MG63 (cell line): ENCODE measurements at regions not wholly inside any gene's neighbourhood (a gene's known extent, or its start where the extent isn't known, plus 50 kb on each side); places are given as distances from the start of the nearest gene placed in this dataset.

Experiments used
- DNase-seq: peaks from one replicate; pipeline ENCODE4 v3.0.0-alpha.2; 2020
- H3K27me3 ChIP-seq: fragments of 250-450 bp; sonication (Bioruptor Pico); 2 replicates; pipeline ENCODE4 v1.5.1; 2020; ENCODE audit warnings: mild to moderate bottlenecking, moderate library complexity
- H3K36me3 ChIP-seq: fragments of 250-450 bp; sonication (Bioruptor Pico); 2 replicates; pipeline ENCODE4 v1.5.1; 2020; ENCODE audit warnings: mild to moderate bottlenecking, moderate library complexity
- H3K4me3 ChIP-seq: fragments of 250-450 bp; sonication (Bioruptor Pico); 2 replicates; pipeline ENCODE4 v1.5.1; 2020; ENCODE audit warnings: mild to moderate bottlenecking, moderate library complexity
- H3K9me3 ChIP-seq: fragments of 250-450 bp; sonication (Bioruptor Pico); 2 replicates; pipeline ENCODE4 v1.5.1; 2020; ENCODE audit warnings: mild to moderate bottlenecking, moderate library complexity

- no peak for DNase-seq
- Histone ChIP-seq H3K4me3 (no peak overlapping the region), H3K9me3 (no peaks in the 10 kb centered on the region), H3K36me3 (no peaks in the 10 kb centered on the region), H3K27me3 (no peaks in the 10 kb centered on the region)
Measured at GRCh38 chr5:165892383-165892782, 2387.0 kb downstream of the MAT2B start.

- Histone ChIP-seq H3K9me3 (no peaks in the 10 kb centered on the region), H3K27me3 (no peaks in the 10 kb centered on the region), H3K4me3 (no peak overlapping the region), H3K36me3 (no peaks in the 10 kb centered on the region)
- no peak for DNase-seq
Measured at GRCh38 chr5:165894916-165895315, 2389.5 kb downstream of the MAT2B start.

- H3K9me3 ChIP-seq = no peaks in the 10 kb centered on the region
- no peaks in the 10 kb centered on the region for H3K36me3 ChIP-seq
- H3K4me3 ChIP-seq = no peak overlapping the region
- no peaks in the 10 kb centered on the region for H3K27me3 ChIP-seq
- DNase-seq = no peak
Measured at GRCh38 chr5:165903835-165904234, 2387.6 kb upstream of the WWC1 start.

GRCh38 chr5:165906871-165907270 lies 2384.6 kb upstream of the WWC1 start:
- Histone ChIP-seq H3K9me3 (peaks cover 5% of the 10 kb centered on the region; the same call in 1 of the 2 replicates), H3K27me3 (no peaks in the 10 kb centered on the region), H3K4me3 (no peak overlapping the region), H3K36me3 (no peaks in the 10 kb centered on the region)
- no peak for DNase-seq

- H3K36me3 ChIP-seq = no peaks in the 10 kb centered on the region
- no peak for DNase-seq
- no peak overlapping the region for H3K4me3 ChIP-seq
Measured at GRCh38 chr5:165913059-165913458, 2378.4 kb upstream of the WWC1 start.

GRCh38 chr5:165914456-165914855 lies 2377.0 kb upstream of the WWC1 start:
- no peaks in the 10 kb centered on the region for H3K36me3 ChIP-seq
- DNase-seq = no peak
- H3K4me3 ChIP-seq = no peak overlapping the region
- H3K9me3 ChIP-seq = no peaks in the 10 kb centered on the region
- H3K27me3 ChIP-seq = no peaks in the 10 kb centered on the region

More at GRCh38 chr5:165913059-165913458, 2378.4 kb upstream of the WWC1 start:
- H3K27me3 ChIP-seq = no peaks in the 10 kb centered on the region
- H3K9me3 ChIP-seq = peaks cover 5% of the 10 kb centered on the region; the same call in 1 of the 2 replicates

- DNase-seq = no peak
- Histone ChIP-seq H3K9me3 (no peaks in the 10 kb centered on the region), H3K27me3 (no peaks in the 10 kb centered on the region), H3K36me3 (no peaks in the 10 kb centered on the region), H3K4me3 (no peak overlapping the region)
Measured at GRCh38 chr5:165919196-165919595, 2372.2 kb upstream of the WWC1 start.

- Histone ChIP-seq H3K4me3 (no peak overlapping the region), H3K36me3 (no peaks in the 10 kb centered on the region), H3K27me3 (no peaks in the 10 kb centered on the region), H3K9me3 (no peaks in the 10 kb centered on the region)
- DNase-seq = no peak
Measured at GRCh38 chr5:165920655-165921054, 2370.8 kb upstream of the WWC1 start.

- H3K36me3 ChIP-seq = no peaks in the 10 kb centered on the region
- no peaks in the 10 kb centered on the region for H3K9me3 ChIP-seq
- no peaks in the 10 kb centered on the region for H3K27me3 ChIP-seq
- peak; percentile 41 for DNase-seq
- H3K4me3 ChIP-seq = no peak overlapping the region
Measured at GRCh38 chr5:165928971-165929370, 2362.5 kb upstream of the WWC1 start.

GRCh38 chr5:165940541-165940940 lies 2350.9 kb upstream of the WWC1 start:
- H3K9me3 ChIP-seq = no peaks in the 10 kb centered on the region
- no peaks in the 10 kb centered on the region for H3K27me3 ChIP-seq
- no peaks in the 10 kb centered on the region for H3K36me3 ChIP-seq
- H3K4me3 ChIP-seq = no peak overlapping the region
- DNase-seq = no peak

- no peak for DNase-seq
- no peaks in the 10 kb centered on the region for H3K36me3 ChIP-seq
- no peaks in the 10 kb centered on the region for H3K9me3 ChIP-seq
- H3K4me3 ChIP-seq = no peak overlapping the region
- H3K27me3 ChIP-seq = no peaks in the 10 kb centered on the region
Measured at GRCh38 chr5:165956854-165957253, 2334.6 kb upstream of the WWC1 start.

GRCh38 chr5:165981671-165982070 lies 2309.8 kb upstream of the WWC1 start:
- no peaks in the 10 kb centered on the region for H3K27me3 ChIP-seq
- no peak overlapping the region for H3K4me3 ChIP-seq
- no peaks in the 10 kb centered on the region for H3K36me3 ChIP-seq
- H3K9me3 ChIP-seq = no peaks in the 10 kb centered on the region
- no peak for DNase-seq

- DNase-seq = no peak
- no peaks in the 10 kb centered on the region for H3K9me3 ChIP-seq
- no peaks in the 10 kb centered on the region for H3K27me3 ChIP-seq
- no peaks in the 10 kb centered on the region for H3K36me3 ChIP-seq
- H3K4me3 ChIP-seq = no peak overlapping the region
Measured at GRCh38 chr5:165996201-165996875, 2295.1 kb upstream of the WWC1 start.

GRCh38 chr5:165999693-166000320 lies 2291.6 kb upstream of the WWC1 start:
- Histone ChIP-seq H3K4me3 (no peak overlapping the region), H3K36me3 (no peaks in the 10 kb centered on the region), H3K9me3 (no peaks in the 10 kb centered on the region), H3K27me3 (no peaks in the 10 kb centered on the region)
- no peak for DNase-seq

GRCh38 chr5:166004006-166004405 lies 2287.4 kb upstream of the WWC1 start:
- no peaks in the 10 kb centered on the region for H3K9me3 ChIP-seq
- H3K36me3 ChIP-seq = no peaks in the 10 kb centered on the region
- DNase-seq = no peak
- H3K4me3 ChIP-seq = no peak overlapping the region
- no peaks in the 10 kb centered on the region for H3K27me3 ChIP-seq

GRCh38 chr5:166013415-166013814 lies 2278.0 kb upstream of the WWC1 start:
- Histone ChIP-seq H3K27me3 (no peaks in the 10 kb centered on the region), H3K4me3 (no peak overlapping the region), H3K9me3 (no peaks in the 10 kb centered on the region), H3K36me3 (no peaks in the 10 kb centered on the region)
- DNase-seq = no peak

GRCh38 chr5:166014256-166014655 lies 2277.2 kb upstream of the WWC1 start:
- DNase-seq = no peak
- Histone ChIP-seq H3K4me3 (no peak overlapping the region), H3K9me3 (no peaks in the 10 kb centered on the region), H3K27me3 (no peaks in the 10 kb centered on the region), H3K36me3 (no peaks in the 10 kb centered on the region)

- Histone ChIP-seq H3K9me3 (no peaks in the 10 kb centered on the region), H3K4me3 (no peak overlapping the region), H3K27me3 (no peaks in the 10 kb centered on the region), H3K36me3 (no peaks in the 10 kb centered on the region)
- DNase-seq = no peak
Measured at GRCh38 chr5:166018716-166019115, 2272.7 kb upstream of the WWC1 start.
